HuH-7.5 (cell line): ENCODE measurements at regions not wholly inside any gene's neighbourhood (a gene's known extent, or its start where the extent isn't known, plus 50 kb on each side); places are given as distances from the start of the nearest gene placed in this dataset.

Source experiments
- DNase-seq: peaks from one replicate; pipeline ENCODE4 v3.0.0; 2011; ENCODE audit warnings: low spot score

- DNase-seq, result no peak
These were observed 366.2 kb upstream of the PDE4D start for GRCh38 chr5:60259730-60260129.

GRCh38 chr5:60257596-60258271 lies 364.2 kb upstream of the PDE4D start:
- DNase-seq, result no peak

GRCh38 chr5:60256546-60256945 lies 363.0 kb upstream of the PDE4D start:
- no peak for DNase-seq

- DNase-seq, result no peak
These were observed 355.4 kb upstream of the PDE4D start for GRCh38 chr5:60248901-60249300.

GRCh38 chr5:60243713-60244112 lies 350.2 kb upstream of the PDE4D start:
- DNase-seq, result no peak

GRCh38 chr5:60232036-60232795 lies 338.7 kb upstream of the PDE4D start:
- DNase-seq, result no peak

- DNase-seq, result no peak
These were observed 336.9 kb upstream of the PDE4D start for GRCh38 chr5:60230456-60230855.

GRCh38 chr5:60229691-60230185 lies 336.2 kb upstream of the PDE4D start:
- DNase-seq, result no peak

GRCh38 chr5:60228676-60229075 lies 335.1 kb upstream of the PDE4D start:
- DNase-seq, result no peak

- no peak for DNase-seq
These were observed 332.6 kb upstream of the PDE4D start for GRCh38 chr5:60226128-60226527.

GRCh38 chr5:60223342-60223741 lies 329.8 kb upstream of the PDE4D start:
- no peak for DNase-seq

- no peak for DNase-seq
These were observed 326.4 kb upstream of the PDE4D start for GRCh38 chr5:60219921-60220320.

- no peak for DNase-seq
These were observed 317.3 kb upstream of the PDE4D start for GRCh38 chr5:60210810-60211209.

- no peak for DNase-seq
These were observed 315.8 kb upstream of the PDE4D start for GRCh38 chr5:60209146-60209840.

- DNase-seq, result no peak
These were observed 315.2 kb upstream of the PDE4D start for GRCh38 chr5:60208716-60209115.

- DNase-seq, result no peak
These were observed 313.5 kb upstream of the PDE4D start for GRCh38 chr5:60207040-60207439.

GRCh38 chr5:60206234-60206633 lies 312.7 kb upstream of the PDE4D start:
- DNase-seq, result no peak

GRCh38 chr5:60205071-60205470 lies 311.5 kb upstream of the PDE4D start:
- DNase-seq, result no peak

- no peak for DNase-seq
These were observed 303.0 kb upstream of the PDE4D start for GRCh38 chr5:60196385-60197113.

GRCh38 chr5:60195551-60195950 lies 302.0 kb upstream of the PDE4D start:
- DNase-seq, result no peak

GRCh38 chr5:60195083-60195482 lies 301.6 kb upstream of the PDE4D start:
- DNase-seq, result no peak
